PFSK-1 (cell line): ENCODE measurements at regions not wholly inside any gene's neighbourhood (a gene's known extent, or its start where the extent isn't known, plus 50 kb on each side); places are given as distances from the start of the nearest gene placed in this dataset.

ENCODE experiments used
- POLR2AphosphoS5 ChIP-seq: IDR thresholded peaks from 2 replicates; pipeline ENCODE4 v1.6.1; 2012; ENCODE audit warnings: low read depth, mild to moderate bottlenecking, control low read depth, low read length, moderate library complexity
- REST ChIP-seq, 2 experiments: IDR thresholded peaks; 2 replicates each; pipeline versions ENCODE4 v1.6.1 to v1.8.0; 2011 to 2012; ENCODE audit warnings: low read depth in 2 of 2, low read length in 2 of 2, control low read depth in 1 of 2, inconsistent platforms in 1 of 2, mild to moderate bottlenecking in 1 of 2, moderate library complexity in 1 of 2; ENCODE audit not compliant: insufficient read depth in 1 of 2

GRCh38 chr12:115303723-115304309 lies 619.8 kb upstream of the TBX3 start:
- TF ChIP-seq REST (IDR thresholded peaks at IDR 0.05; ENCODE audit: insufficient read depth in 1 of 2, low read depth in 2 of 2, low read length in 2 of 2) (no peak), POLR2AphosphoS5 (no peak)
